Keratinocyte (primary cell): ENCODE measurements at regions not wholly inside any gene's neighbourhood (a gene's known extent, or its start where the extent isn't known, plus 50 kb on each side); places are given as distances from the start of the nearest gene placed in this dataset.

Experiments used
- DNase-seq: peaks from one replicate; pipeline ENCODE4 v3.0.0-alpha.2; 2011; ENCODE audit warnings: low read depth, missing footprints, low spot score
- FAIRE-seq: peaks from 2 replicates; lab custom pipeline; 2011; peaks lifted over from hg19 to GRCh38; lab: Jason Lieb, UNC
- H2AFZ ChIP-seq: 2 replicates; pipeline ENCODE4 v1.6.0; 2012; ENCODE audit warnings: low read length, control low read depth, inconsistent platforms; ENCODE audit not compliant: control insufficient read depth
- H3K27ac ChIP-seq: 2 replicates; pipeline ENCODE4 v1.5.1; 2011; ENCODE audit warnings: low read length; ENCODE audit not compliant: control insufficient read depth, insufficient read depth
- H3K27me3 ChIP-seq: 3 replicates; pipeline ENCODE4 v1.6.0; 2011; ENCODE audit warnings: low read length; ENCODE audit not compliant: control insufficient read depth, insufficient read depth; ENCODE audit errors: extremely low read depth
- H3K36me3 ChIP-seq, 2 experiments: 2 replicates in 1 of 2; 3 replicates in 1 of 2; pipeline ENCODE4 v1.5.1; 2011; ENCODE audit warnings: low read length in 2 of 2, mild to moderate bottlenecking in 1 of 2; ENCODE audit not compliant: control insufficient read depth in 2 of 2, insufficient read depth in 2 of 2; ENCODE audit errors: extremely low read depth in 1 of 2
- H3K4me1 ChIP-seq: 3 replicates; pipeline ENCODE4 v1.5.1; 2011; ENCODE audit warnings: low read length; ENCODE audit not compliant: control insufficient read depth, insufficient read depth; ENCODE audit errors: extremely low read depth
- H3K4me2 ChIP-seq: 3 replicates; pipeline ENCODE4 v1.6.0; 2011; ENCODE audit warnings: low read depth, low read length; ENCODE audit not compliant: control insufficient read depth, insufficient read depth; ENCODE audit errors: extremely low read depth
- H3K4me3 ChIP-seq, 3 experiments: fragments of 200-600 bp in 1 of 3; sonication (generic) in 1 of 3; 2 replicates in 2 of 3; 3 replicates in 1 of 3; pipeline ENCODE4 v1.5.1; 2011 to 2016; ENCODE audit warnings: low read length in 3 of 3, mild to moderate bottlenecking in 3 of 3, control low read depth in 2 of 3, inconsistent platforms in 1 of 3, low read depth in 1 of 3, mixed read lengths in 1 of 3, mixed run types in 1 of 3, moderate library complexity in 1 of 3; ENCODE audit not compliant: control insufficient read depth in 2 of 3, insufficient read depth in 2 of 3; ENCODE audit errors: extremely low read depth in 1 of 3
- H3K79me2 ChIP-seq: 2 replicates; pipeline ENCODE4 v1.6.0; 2012; ENCODE audit warnings: low read length; ENCODE audit not compliant: control insufficient read depth, insufficient read depth
- H3K9ac ChIP-seq: 3 replicates; pipeline ENCODE4 v1.6.0; 2011; ENCODE audit warnings: low read length; ENCODE audit not compliant: control insufficient read depth, insufficient read depth; ENCODE audit errors: extremely low read depth
- H3K9me1 ChIP-seq: 3 replicates; pipeline ENCODE4 v1.6.0; 2011; ENCODE audit warnings: low read length; ENCODE audit not compliant: control insufficient read depth, insufficient read depth; ENCODE audit errors: extremely low read depth
- H3K9me3 ChIP-seq: 2 replicates; pipeline ENCODE4 v1.5.1; 2012; ENCODE audit warnings: low read depth, low read length; ENCODE audit not compliant: control insufficient read depth
- H4K20me1 ChIP-seq: 3 replicates; pipeline ENCODE4 v1.6.0; 2011; ENCODE audit warnings: low read length; ENCODE audit not compliant: control insufficient read depth, insufficient read depth; ENCODE audit errors: extremely low read depth
- CTCF ChIP-seq, 3 experiments: IDR thresholded peaks in 1 of 3; conservative IDR thresholded peaks in 1 of 3; optimal IDR thresholded peaks in 1 of 3; 2 replicates in 2 of 3; 3 replicates in 1 of 3; pipeline versions ENCODE3 to v1.5.1; 2011; ENCODE audit warnings: low read length in 3 of 3, mild to moderate bottlenecking in 3 of 3, moderate library complexity in 2 of 3, control low read depth in 1 of 3, inconsistent platforms in 1 of 3; ENCODE audit not compliant: insufficient read depth in 2 of 3; ENCODE audit errors: extremely low read depth in 1 of 3
- EZH2 ChIP-seq: IDR thresholded peaks from one replicate; pipeline ENCODE4 v1.6.1; 2012; ENCODE audit warnings: inconsistent platforms, mild to moderate bottlenecking, low read length, moderate library complexity
- dilution Hi-C: fragments of 300-500 bp; cut with MboI; formaldehyde crosslinking; loops from one replicate; pipeline ENCODE4 v1.7.0; 2020; ENCODE audit warnings: low sequenced_read_pairs; ENCODE audit not compliant: extremely low pct_ligation_motif_present

- dilution Hi-C loops, result no loop called here
- no peaks in the 10 kb centered on the region for H3K36me3 ChIP-seq
Measured at GRCh38 chr7:156092307-156092706, 280.0 kb upstream of the SHH start.

GRCh38 chr7:156091519-156092080 is 279.3 kb upstream of the SHH start:
- no peak for DNase-seq
- Histone ChIP-seq H3K79me2 (no peaks in the 10 kb centered on the region), H3K27ac (no peak overlapping the region), H3K27me3 (no peaks in the 10 kb centered on the region), H3K36me3 (no peaks in the 10 kb centered on the region), H3K9me3 (peaks cover 5% of the 10 kb centered on the region), H3K4me3 (no peak overlapping the region), H3K4me2 (no peak overlapping the region), H3K9me1 (no peaks in the 10 kb centered on the region), H3K4me1 (no peaks in the 10 kb centered on the region), H2AFZ (no peak overlapping the region), H3K9ac (no peak overlapping the region), H4K20me1 (no peaks in the 10 kb centered on the region)
- dilution Hi-C loops, result no loop called here
- no peak for TF ChIP-seq EZH2
- no peak for TF ChIP-seq CTCF (optimal IDR thresholded peaks at IDR 0.05 in 1 of 3, IDR thresholded peaks at IDR 0.05 in 1 of 3, conservative IDR thresholded peaks at IDR 0.05 in 1 of 3; ENCODE audit: extremely low read depth in 1 of 3, insufficient read depth in 2 of 3, low read length in 3 of 3)
- FAIRE-seq, result no peak

More at GRCh38 chr7:156092307-156092706, 280.0 kb upstream of the SHH start:
- no peak overlapping the region for H3K4me3 ChIP-seq
- H4K20me1 ChIP-seq, result no peaks in the 10 kb centered on the region
- no peaks in the 10 kb centered on the region for H3K4me1 ChIP-seq
- H3K4me2 ChIP-seq, result no peak overlapping the region
- no peaks in the 10 kb centered on the region for H3K9me1 ChIP-seq
- H3K27ac ChIP-seq, result no peak overlapping the region
- peaks cover 5% of the 10 kb centered on the region for H3K9me3 ChIP-seq
- H2AFZ ChIP-seq, result no peak overlapping the region
- no peak for FAIRE-seq
- no peaks in the 10 kb centered on the region for H3K27me3 ChIP-seq
- DNase-seq, result no peak
- H3K79me2 ChIP-seq, result no peaks in the 10 kb centered on the region
- H3K9ac ChIP-seq, result no peak overlapping the region
- TF ChIP-seq EZH2, result no peak
- TF ChIP-seq CTCF (optimal IDR thresholded peaks at IDR 0.05 in 1 of 3, IDR thresholded peaks at IDR 0.05 in 1 of 3, conservative IDR thresholded peaks at IDR 0.05 in 1 of 3; ENCODE audit: extremely low read depth in 1 of 3, insufficient read depth in 2 of 3, low read length in 3 of 3), result no peak
